GM19035 (cell line): ENCODE measurements at regions not wholly inside any gene's neighbourhood (a gene's known extent, or its start where the extent isn't known, plus 50 kb on each side); places are given as distances from the start of the nearest gene placed in this dataset.

Experiments
- ATAC-seq: cut with Tn5 transposase; IDR thresholded peaks from one replicate; pipeline ENCODE4 v1.9.1; 2021; ENCODE audit not compliant: unreplicated experiment

GRCh38 chr10:4012848-4013247 is 227.8 kb upstream of the KLF6 start:
- ATAC-seq: no peak

GRCh38 chr10:4011136-4011812 is 226.3 kb upstream of the KLF6 start:
- no peak for ATAC-seq

DNA sequence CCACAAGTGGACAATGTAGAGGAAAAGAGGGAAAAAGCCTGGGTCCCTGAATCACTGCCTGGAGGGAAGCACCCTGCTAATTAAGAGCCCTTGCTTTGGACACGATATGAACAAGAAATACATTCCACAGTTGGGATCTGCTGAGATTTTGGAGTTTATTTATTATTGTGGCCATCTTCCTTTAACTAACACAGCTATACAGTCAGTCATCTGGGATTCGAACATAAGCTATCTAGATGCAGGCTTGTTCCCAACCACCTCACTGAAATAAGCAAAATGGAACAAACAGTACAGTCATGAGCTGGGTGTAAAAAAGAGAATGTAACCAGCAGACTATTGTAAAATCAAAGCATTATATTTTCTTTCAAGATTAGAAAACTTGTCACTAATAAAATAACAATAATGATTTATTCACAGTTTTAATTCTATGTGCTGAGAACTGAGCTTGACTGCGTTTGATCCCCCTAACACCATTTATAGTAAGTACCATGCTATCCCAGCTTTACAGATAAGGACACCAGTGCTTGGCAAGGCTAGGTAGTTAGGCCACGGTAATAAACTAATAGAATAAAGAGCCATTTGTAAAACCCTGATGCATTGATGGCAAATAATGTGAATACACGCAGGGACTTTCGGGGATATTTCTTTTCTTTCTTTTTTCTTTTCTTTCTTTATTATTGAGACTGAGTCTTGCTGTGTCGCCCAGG is 223.8 kb upstream of the KLF6 start:
- ATAC-seq: no peak

DNA sequence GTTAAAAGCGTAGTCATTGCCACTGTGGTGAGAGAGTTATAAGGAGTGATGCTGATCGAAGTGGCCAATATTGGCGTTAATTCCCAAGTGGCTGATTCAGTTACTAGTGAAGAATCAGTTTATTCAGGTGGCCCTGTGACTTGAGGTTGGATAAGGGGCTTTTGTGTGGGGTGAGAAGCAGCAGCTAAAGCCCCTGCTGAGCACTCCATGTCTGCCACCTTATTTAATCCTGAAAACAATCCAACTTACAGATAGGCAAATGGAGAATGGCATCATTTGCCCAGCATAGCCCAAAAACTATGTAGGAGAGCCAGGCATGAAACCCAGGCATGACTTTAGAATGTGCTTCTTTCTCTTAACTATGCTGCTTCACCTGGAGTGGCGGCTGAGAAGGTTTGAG is 222.8 kb upstream of the KLF6 start:
- no peak for ATAC-seq

- ATAC-seq: no peak
These were observed 221.8 kb upstream of the KLF6 start for GRCh38 chr10:4006858-4007257.

- ATAC-seq: no peak
These were observed 221.0 kb upstream of the KLF6 start for GRCh38 chr10:4006051-4006450.

DNA sequence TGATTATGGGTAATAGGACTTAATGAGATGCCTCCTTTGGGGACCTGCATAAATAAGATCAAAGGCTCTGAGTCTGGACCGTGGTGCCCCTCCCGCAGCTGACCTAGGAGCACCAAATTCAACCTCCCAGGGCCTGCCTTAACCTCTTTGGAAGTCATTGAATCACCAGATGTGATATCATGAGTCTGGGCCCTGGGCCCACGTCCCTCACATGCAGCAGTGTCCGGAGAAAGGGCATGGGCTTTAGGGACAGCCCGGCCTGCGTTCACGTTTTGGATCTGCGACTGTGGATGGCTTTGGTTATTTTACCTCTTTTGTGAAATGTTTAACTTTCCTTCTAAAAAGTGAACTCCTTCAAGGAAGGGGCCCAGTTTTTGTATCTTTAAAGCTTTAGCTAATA is 220.0 kb upstream of the KLF6 start:
- ATAC-seq: no peak

- no peak for ATAC-seq
These were observed 219.1 kb upstream of the KLF6 start for GRCh38 chr10:4004144-4004543.

DNA sequence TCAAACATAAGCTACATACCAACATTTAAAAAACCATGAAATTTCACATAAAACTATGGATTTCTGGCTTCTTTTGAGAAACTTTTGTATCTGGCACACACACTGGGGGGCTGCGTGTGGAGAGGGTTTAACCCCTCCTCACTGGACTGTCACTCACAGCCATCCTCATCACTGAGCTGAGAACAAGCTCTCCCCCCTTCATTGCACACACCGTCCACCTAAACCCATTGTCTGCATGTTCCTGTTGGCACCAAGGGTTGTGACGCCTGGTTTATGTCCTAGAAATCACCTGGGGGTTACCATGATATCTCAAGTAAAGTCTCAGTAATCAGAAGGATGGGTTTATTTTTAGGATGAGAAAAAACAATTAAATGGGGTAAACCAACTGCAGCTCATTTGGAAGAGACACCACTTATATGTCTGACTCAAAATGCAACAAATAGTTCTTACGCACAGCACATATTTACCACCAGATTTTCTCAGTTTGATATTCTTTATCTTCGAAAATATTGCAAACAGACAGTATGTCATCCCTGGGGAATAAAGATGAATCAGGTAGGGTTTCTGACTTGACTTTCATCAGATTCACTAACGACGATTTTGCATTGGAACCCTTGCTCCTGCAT is 218.5 kb upstream of the KLF6 start:
- ATAC-seq: no peak

- ATAC-seq: no peak
These were observed 216.8 kb upstream of the KLF6 start for GRCh38 chr10:4001811-4002210.

DNA sequence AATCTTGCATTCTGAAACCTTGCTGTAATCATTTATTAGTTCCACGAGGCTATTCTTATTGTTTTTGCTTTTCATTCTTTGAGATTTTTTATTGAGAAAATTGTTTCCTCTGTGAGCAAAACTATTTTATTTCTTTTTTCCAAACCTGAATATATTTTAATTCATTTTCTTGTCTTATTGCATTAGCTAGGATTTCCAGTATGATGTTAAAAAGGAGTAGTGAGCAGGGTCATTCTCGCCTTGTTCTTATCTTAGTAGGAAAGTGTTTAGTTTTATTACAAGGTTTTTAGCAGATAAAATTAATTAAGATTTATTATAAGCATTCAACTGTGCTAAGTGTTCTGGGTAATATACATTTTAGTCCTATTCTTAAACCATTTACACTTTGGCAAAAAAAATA is 214.6 kb upstream of the KLF6 start:
- ATAC-seq: no peak

DNA sequence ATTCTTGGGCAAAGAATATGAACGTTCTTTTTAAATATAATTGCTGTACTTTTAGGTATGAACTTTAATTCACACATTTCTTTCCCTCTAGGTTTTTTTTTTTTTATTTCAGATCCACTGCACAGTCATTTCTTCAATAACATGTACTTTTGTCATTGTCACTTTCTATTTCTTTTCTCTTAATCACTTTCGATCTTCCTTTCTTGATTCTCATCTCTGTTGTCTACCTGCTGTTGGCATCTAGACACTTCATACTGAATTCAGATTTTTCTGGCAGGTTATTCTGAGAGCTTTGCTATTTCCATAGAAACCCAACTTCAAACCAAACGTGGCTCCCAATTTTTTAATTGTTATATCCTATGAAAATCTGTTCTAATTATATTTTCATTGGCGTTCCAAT is 211.7 kb upstream of the KLF6 start:
- ATAC-seq: no peak

DNA sequence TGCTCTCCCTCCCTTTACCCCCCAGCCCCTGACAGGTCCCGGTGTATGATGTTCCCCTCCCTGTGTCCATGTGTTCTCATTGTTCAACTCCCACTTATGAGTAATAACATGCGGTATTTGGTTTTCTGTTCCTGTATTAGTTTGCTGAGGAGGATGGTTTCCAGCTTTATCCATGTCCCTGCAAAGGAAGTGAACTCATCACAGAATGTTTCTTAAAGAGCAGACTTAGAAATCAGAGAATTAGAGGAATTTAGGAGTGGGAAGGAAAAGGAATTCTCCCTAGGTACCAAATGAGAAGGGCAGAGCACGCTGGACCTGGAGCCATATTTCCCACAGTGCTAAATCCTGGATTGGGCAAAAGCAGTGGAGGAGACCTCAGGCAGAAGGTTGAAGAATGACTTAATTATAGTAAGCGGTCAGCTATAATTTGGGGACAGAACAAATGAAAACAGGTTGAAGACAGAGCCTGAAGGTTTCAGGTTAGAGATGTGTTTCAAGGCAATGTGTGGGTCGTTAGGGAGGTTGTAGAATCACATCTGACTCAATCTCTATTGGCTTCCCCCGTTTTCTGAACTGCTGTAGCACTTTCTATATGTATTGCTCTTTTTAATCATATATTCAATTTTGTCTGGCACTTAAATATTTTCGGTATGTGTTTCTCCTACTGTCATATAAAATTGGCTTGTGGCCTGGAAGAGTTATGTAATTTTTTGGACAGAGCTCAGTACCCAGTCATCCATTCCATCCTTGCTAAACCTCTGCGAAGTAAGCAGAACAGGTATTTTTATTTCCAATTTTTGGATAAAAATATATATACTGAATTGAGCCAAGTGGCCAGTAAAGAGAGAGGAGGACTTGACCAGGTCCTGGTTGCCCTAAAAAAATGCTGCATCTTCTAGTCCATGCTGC is 210.5 kb upstream of the KLF6 start:
- no peak for ATAC-seq

DNA sequence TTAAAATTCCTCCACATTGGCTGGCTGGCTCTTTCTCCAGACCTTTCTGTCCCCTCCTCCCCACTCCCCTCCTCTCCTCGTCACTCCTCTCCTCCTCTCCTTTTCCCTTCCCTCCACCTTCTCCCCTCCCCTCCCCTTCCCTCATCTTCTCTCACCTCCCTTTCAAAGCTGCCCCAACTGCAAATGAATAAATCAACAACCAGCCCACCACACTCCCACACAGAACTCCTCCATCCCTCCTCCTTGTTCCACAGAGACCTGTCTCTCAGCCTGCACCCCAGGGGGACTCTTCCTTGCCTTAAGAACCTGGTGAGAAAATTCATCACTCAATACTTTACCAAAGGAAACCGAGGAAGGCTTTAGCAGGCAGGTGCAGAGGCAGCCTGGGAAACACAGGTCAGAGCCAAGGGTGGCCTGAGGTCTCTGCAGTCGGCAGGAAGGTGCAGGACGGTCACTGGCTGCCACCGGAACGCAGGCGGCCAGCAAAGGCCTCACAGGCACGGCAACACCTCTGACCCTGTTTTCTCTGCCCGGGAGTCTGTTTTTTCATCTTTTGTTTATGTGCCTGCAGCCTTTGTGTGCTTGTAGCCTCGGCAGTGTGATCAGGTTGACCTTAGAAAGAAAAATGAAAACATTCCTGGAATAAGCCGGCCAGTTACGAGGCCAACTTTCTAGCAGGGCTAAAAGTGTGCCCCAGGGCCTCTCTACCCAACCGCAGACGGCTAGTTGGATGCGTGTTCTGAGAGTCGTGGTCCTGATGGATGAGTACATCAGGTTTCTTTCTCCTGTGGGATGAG is 207.6 kb upstream of the KLF6 start:
- ATAC-seq: no peak

DNA sequence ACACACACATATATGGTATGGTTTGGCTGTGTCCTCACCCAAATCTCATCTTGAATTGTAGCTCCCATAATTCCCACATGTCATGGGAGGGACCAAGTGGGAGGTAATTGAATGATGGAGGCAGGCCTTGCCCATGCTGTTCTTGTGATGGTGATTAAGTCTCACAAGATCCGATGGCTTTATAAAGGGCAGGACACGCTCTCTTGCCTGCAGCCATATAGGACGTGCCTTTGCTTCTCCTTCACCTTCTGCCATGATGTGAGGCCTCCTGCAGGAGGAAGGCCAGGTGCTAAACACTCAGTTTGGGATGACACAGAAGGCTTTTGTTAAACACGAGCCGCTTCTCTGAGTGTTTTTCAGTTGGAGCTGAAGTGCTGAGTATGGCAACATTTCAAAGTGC is 205.3 kb upstream of the KLF6 start:
- ATAC-seq: no peak

DNA sequence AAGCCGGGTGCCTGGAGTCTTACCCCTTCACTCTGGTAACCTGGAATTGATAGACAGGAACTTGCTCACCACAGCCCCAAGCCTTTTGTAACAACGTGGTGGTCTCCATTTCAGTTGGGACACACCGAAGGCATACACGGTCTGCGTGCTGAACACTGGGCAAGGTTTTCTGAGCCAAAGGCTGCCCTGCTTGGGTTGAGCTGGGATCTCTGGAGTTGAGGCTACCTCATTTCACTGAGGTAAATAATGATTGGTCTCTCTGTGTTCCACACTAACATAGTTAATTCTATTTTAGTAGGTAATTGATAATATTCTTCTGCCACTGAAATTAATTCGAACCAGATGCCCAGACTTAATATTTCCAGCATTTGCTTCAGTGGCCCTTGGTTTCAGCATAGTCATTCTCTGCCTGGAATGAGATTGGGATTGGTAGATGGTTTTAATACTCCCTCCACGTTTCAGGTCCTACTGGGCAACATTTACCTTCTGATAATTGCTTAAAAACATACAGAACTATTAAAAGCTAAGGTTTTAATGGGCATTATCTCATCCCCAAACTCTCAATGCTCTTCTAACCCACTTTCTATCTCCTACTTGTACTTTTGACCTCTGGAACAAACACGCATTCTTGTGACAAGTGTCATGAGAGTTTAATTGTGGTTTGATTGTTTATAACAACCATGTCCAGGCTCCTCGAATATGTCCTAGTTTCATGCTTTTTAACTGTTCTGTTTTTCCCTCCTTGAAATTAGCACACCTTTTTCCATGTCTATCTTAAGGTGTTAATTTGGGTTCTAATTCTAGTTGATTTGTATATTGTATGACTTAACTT is 202.3 kb upstream of the KLF6 start:
- no peak for ATAC-seq

- ATAC-seq: no peak
These were observed 201.6 kb upstream of the KLF6 start for GRCh38 chr10:3986493-3987142.

- ATAC-seq: no peak
These were observed 197.9 kb upstream of the KLF6 start for GRCh38 chr10:3982746-3983442.

DNA sequence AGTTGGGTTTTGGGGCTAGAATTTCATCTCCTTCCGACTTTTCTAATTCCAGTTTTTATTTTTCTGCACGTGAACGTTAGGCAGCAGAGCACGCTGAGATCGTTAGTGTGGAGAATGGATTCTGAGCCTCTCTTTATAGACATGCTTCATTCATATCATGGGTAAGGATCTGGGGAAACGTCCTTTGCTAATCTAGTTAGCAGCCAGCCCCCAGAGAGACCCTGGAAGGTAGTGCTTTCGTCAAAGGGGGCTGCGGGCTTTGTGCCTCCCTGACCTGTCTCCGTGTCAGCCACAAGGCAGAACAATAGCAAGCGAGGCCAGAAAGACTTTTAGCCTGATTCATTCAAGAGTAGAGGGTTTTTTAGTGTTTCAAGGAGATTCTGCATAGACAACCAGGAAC is 196.3 kb upstream of the KLF6 start:
- ATAC-seq: no peak
